ENCODE measurements at regions not wholly inside any gene's neighbourhood (a gene's known extent, or its start where the extent isn't known, plus 50 kb on each side); places are given as distances from the start of the nearest gene placed in this dataset.

DNA sequence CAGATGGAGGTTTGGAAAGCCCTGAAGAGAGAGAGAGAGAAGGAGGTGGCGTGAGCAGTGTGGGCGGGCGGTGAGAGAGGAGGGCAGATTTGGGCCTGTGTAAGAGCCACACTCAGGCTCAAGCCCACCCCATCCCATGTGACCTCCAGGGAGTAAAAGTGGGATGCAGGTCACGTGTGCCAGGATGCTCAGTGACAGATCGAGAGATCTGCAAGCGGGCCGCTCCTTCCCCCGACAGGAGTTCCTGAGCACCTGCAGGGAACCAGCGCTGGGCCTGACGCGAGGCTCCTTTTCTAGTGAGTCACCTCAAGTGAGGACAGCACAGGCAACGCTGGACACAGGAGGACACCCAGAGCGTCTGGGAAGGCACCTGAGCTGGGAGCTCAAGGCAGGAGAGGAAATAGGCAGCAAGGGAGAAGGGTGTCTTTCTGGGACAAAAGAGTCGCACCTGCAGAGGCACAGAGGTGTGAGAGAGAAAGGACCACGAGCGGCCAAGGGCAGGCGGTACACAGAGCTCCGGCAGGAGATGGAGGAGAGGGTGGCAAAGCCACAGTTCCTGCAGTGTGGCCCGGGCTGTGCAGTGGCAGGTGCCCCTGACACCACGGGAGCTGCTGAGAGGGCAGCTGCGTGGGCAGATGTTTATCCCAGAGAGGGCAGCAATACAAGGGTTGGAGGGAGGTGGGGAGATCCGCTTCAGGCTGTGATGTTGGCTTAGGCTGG, 1294.8 kb downstream of the TBC1D22A start:
- TF ChIP-seq, protein P1, sequence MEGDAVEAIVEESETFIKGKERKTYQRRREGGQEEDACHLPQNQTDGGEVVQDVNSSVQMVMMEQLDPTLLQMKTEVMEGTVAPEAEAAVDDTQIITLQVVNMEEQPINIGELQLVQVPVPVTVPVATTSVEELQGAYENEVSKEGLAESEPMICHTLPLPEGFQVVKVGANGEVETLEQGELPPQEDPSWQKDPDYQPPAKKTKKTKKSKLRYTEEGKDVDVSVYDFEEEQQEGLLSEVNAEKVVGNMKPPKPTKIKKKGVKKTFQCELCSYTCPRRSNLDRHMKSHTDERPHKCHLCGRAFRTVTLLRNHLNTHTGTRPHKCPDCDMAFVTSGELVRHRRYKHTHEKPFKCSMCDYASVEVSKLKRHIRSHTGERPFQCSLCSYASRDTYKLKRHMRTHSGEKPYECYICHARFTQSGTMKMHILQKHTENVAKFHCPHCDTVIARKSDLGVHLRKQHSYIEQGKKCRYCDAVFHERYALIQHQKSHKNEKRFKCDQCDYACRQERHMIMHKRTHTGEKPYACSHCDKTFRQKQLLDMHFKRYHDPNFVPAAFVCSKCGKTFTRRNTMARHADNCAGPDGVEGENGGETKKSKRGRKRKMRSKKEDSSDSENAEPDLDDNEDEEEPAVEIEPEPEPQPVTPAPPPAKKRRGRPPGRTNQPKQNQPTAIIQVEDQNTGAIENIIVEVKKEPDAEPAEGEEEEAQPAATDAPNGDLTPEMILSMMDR (IDR thresholded peaks at IDR 0.05), result no peak
- TF ChIP-seq POLR2A (IDR thresholded peaks at IDR 0.05) (no peak), EP300 (IDR thresholded peaks at IDR 0.05) (no peak)
